ENCODE measurements at regions not wholly inside any gene's neighbourhood (a gene's known extent, or its start where the extent isn't known, plus 50 kb on each side); places are given as distances from the start of the nearest gene placed in this dataset.

DNA sequence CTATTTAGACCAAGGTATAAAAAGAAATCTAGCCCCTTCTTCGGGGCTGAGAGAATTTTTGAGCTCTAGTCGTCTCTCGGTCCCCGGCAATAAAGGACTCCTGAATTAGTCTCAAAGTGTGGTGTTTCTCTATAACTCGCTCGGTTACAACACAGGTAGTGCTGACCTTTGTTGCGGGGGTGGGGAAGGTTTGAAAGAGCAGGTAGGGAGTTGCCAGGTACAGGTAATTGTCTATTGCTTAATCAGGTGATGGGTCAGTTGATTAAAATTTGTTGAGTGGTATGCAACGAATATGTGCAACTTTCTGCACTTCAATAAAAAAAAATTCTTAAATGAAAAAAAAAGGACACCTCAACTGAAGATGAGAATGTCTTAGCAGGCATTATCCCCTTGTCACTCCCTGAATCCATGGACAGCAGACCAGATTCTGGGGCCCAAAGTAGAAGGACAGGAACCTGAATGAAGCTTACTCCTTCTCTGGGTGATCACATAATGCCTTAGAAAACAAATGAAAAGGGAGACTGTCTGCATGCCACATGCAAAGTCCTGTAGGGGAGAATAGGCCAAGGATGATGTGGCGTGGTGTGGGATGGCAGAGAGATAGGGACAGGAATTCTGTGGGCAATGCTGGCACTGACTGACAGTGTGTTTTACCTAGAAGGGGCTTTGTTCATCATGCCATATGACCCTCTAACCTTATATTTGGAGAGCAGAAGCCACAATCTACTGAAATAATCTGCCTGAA, 157.6 kb upstream of the OLIG3 start:
- H3K9ac ChIP-seq (ENCODE audit: control insufficient read depth, insufficient read depth, low read length): no peak overlapping the region
- in situ Hi-C loops (cut with MboI): no loop called here
- BruUV-seq (replicated peaks): no TSS peak

More for the DNA sequence above, 157.6 kb upstream of the OLIG3 start:
- WGBS (ENCODE audit: insufficient coverage, insufficient replicate concordance, low lambda C conversion rate, missing lambda C conversion rate): 73% methylated on average over 9 of the region's 9 CpGs
- CTCF ChIA-PET: interaction anchor here (0.7 to 5.8 kb wide), 6 partner anchors 10 to 1163 kb away, joined by 3 to 34 read pairs (median 4); no protein-coding TSS in a partner anchor
- SMC1A ChIA-PET (ENCODE audit: uncharacterized antibody, unreplicated experiment): interaction anchor here (0.8 to 2.6 kb wide), 12 partner anchors 8 to 574 kb away, joined by 3 to 16 read pairs (median 4); no protein-coding TSS in a partner anchor
- TF ChIP-seq CHD1 (IDR thresholded peaks at IDR 0.05; ENCODE audit: low read depth, low read length): no peak
- TF ChIP-seq NFIC (IDR thresholded peaks at IDR 0.05; ENCODE audit: low read depth, low read length): no peak
- no peak for TF ChIP-seq USF2 (IDR thresholded peaks at IDR 0.05; ENCODE audit: borderline replicate concordance, low read depth, low read length)
- no peak for TF ChIP-seq BCL11A (IDR thresholded peaks at IDR 0.05; ENCODE audit: low read depth, low read length)
- no peak for TF ChIP-seq CHD2 (IDR thresholded peaks at IDR 0.05; ENCODE audit: borderline replicate concordance, low read depth, low read length)
- no peak for TF ChIP-seq CEBPB (IDR thresholded peaks at IDR 0.05; ENCODE audit: borderline replicate concordance in 1 of 2, low read depth in 2 of 2, low read length in 2 of 2)
- no peak for TF ChIP-seq RELA (IDR thresholded peaks at IDR 0.05; ENCODE audit: borderline replicate concordance, partially characterized antibody)
- TF ChIP-seq YY1 (IDR thresholded peaks at IDR 0.05; ENCODE audit: low read depth, low read length): no peak
- no peak for TF ChIP-seq ZZZ3 (IDR thresholded peaks at IDR 0.05; ENCODE audit: control insufficient read depth, insufficient read length, low read depth)
- TF ChIP-seq, protein P1, sequence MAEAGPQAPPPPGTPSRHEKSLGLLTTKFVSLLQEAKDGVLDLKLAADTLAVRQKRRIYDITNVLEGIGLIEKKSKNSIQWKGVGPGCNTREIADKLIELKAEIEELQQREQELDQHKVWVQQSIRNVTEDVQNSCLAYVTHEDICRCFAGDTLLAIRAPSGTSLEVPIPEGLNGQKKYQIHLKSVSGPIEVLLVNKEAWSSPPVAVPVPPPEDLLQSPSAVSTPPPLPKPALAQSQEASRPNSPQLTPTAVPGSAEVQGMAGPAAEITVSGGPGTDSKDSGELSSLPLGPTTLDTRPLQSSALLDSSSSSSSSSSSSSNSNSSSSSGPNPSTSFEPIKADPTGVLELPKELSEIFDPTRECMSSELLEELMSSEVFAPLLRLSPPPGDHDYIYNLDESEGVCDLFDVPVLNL (IDR thresholded peaks at IDR 0.05; ENCODE audit: low read depth, low read length): no peak
- TF ChIP-seq HDAC6 (IDR thresholded peaks at IDR 0.05; ENCODE audit: unreplicated experiment): no peak
- TF ChIP-seq DPF2 (IDR thresholded peaks at IDR 0.05): no peak
- TF ChIP-seq, protein P2, sequence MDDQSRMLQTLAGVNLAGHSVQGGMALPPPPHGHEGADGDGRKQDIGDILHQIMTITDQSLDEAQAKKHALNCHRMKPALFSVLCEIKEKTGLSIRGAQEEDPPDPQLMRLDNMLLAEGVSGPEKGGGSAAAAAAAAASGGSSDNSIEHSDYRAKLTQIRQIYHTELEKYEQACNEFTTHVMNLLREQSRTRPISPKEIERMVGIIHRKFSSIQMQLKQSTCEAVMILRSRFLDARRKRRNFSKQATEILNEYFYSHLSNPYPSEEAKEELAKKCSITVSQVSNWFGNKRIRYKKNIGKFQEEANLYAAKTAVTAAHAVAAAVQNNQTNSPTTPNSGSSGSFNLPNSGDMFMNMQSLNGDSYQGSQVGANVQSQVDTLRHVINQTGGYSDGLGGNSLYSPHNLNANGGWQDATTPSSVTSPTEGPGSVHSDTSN (IDR thresholded peaks at IDR 0.05; ENCODE audit: insufficient replicate concordance, low read depth, low read length): no peak
- TF ChIP-seq RCOR1 (conservative IDR thresholded peaks at IDR 0.05; ENCODE audit: low read depth, low read length): no peak
- no peak for TF ChIP-seq ZBED1 (IDR thresholded peaks at IDR 0.05; ENCODE audit: borderline replicate concordance)
- TF ChIP-seq CTCF (IDR thresholded peaks at IDR 0.05 in 2 of 3, conservative IDR thresholded peaks at IDR 0.05 in 1 of 3; ENCODE audit: control insufficient read depth in 2 of 3, extremely low read depth in 1 of 3, insufficient read depth in 1 of 3, low read depth in 3 of 3, low read length in 3 of 3): no peak
- no peak for TF ChIP-seq USF1 (IDR thresholded peaks at IDR 0.05; ENCODE audit: borderline replicate concordance, extremely low read length, insufficient read depth, low read depth, low read length)
- no peaks in the 10 kb centered on the region for H4K20me1 ChIP-seq (ENCODE audit: control insufficient read depth, insufficient read depth)
- no peak overlapping the region for H3K4me2 ChIP-seq (ENCODE audit: control insufficient read depth, insufficient read depth)
- no peak overlapping the region for H3K27ac ChIP-seq (ENCODE audit: control insufficient read depth, insufficient read depth)
- no peak overlapping the region for H3K4me3 ChIP-seq
- H3K9me3 ChIP-seq (replicated peaks; ENCODE audit: control insufficient read depth, insufficient read depth, low read length): no peaks in the 10 kb centered on the region
- intact Hi-C loops (cut with micrococcal nuclease; ENCODE audit: unreplicated experiment): no loop called here
- POLR2A ChIA-PET: interaction anchor here (0.7 to 1.3 kb wide), 3 partner anchors 30 to 538 kb away, joined by 3 to 4 read pairs (median 3); no protein-coding TSS in a partner anchor
- H3K79me2 ChIP-seq (ENCODE audit: control insufficient read depth, insufficient read depth, low read length): no peaks in the 10 kb centered on the region
- no peak for ATAC-seq
- H3K4me1 ChIP-seq (ENCODE audit: control insufficient read depth, insufficient read depth, low read length): peaks cover 6% of the 10 kb centered on the region
- H3K27me3 ChIP-seq (replicated peaks in 1 of 2; ENCODE audit: control insufficient read depth in 2 of 2, insufficient read depth in 2 of 2, low read length in 1 of 2): no peaks in the 10 kb centered on the region
- FAIRE-seq: no peak
- H2AFZ ChIP-seq (ENCODE audit: control insufficient read depth, low read depth, low read length): no peak overlapping the region
- DNase-seq (ENCODE audit: low read depth, low spot score): no peak
- H3K36me3 ChIP-seq (ENCODE audit: control insufficient read depth in 2 of 2, insufficient read depth in 2 of 2, low read length in 1 of 2): no peaks in the 10 kb centered on the region
- RAD21 ChIA-PET (ENCODE audit: unreplicated experiment): interaction anchor here (0.6 to 2.0 kb wide), 6 partner anchors 7 to 452 kb away, joined by 3 to 7 read pairs (median 4); no protein-coding TSS in a partner anchor
